Tibial nerve (tissue), 4 donors: ENCODE measurements at regions not wholly inside any gene's neighbourhood (a gene's known extent, or its start where the extent isn't known, plus 50 kb on each side); places are given as distances from the start of the nearest gene placed in this dataset.
"Not testable (repeated sequence)": the region's sequence is repeated elsewhere in the genome, so short reads cannot be mapped to it uniquely, and the experiment has no call there.

ENCODE experiments used
- EP300 ChIP-seq, 2 donors: sonication (generic); formaldehyde crosslinking; IDR thresholded peaks; one replicate each; pipeline ENCODE4 v1.6.1; 2017; ENCODE audit warnings: antibody characterized with exemption in 2 of 2, mild to moderate bottlenecking in 1 of 2
- POLR2A ChIP-seq, 2 donors: fragments of 450-650 bp; IDR thresholded peaks; one replicate each; pipeline ENCODE4 v1.6.1; 2017; ENCODE audit warnings: antibody characterized with exemption in 2 of 2, mild to moderate bottlenecking in 2 of 2, moderate library complexity in 2 of 2
- TF ChIP-seq, protein P1 (sequence below), 5 experiments: fragments of 200-600 bp in 3 of 5; fragments of 450-650 bp in 2 of 5; sonication (generic) in 3 of 5; IDR thresholded peaks; one replicate each; pipeline ENCODE4 v1.5.1; 2016 to 2019; ENCODE audit warnings: antibody characterized with exemption in 5 of 5, mild to moderate bottlenecking in 3 of 5, moderate library complexity in 2 of 5

GRCh38 chr21:24419641-24420040, 1187.6 kb downstream of the MRPL39 start:
- TF ChIP-seq, protein P1, sequence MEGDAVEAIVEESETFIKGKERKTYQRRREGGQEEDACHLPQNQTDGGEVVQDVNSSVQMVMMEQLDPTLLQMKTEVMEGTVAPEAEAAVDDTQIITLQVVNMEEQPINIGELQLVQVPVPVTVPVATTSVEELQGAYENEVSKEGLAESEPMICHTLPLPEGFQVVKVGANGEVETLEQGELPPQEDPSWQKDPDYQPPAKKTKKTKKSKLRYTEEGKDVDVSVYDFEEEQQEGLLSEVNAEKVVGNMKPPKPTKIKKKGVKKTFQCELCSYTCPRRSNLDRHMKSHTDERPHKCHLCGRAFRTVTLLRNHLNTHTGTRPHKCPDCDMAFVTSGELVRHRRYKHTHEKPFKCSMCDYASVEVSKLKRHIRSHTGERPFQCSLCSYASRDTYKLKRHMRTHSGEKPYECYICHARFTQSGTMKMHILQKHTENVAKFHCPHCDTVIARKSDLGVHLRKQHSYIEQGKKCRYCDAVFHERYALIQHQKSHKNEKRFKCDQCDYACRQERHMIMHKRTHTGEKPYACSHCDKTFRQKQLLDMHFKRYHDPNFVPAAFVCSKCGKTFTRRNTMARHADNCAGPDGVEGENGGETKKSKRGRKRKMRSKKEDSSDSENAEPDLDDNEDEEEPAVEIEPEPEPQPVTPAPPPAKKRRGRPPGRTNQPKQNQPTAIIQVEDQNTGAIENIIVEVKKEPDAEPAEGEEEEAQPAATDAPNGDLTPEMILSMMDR (IDR thresholded peaks at IDR 0.05) = not testable (repeated sequence)
- not testable (repeated sequence) for TF ChIP-seq POLR2A, EP300 (IDR thresholded peaks at IDR 0.05)
